ENCODE measurements at regions not wholly inside any gene's neighbourhood (a gene's known extent, or its start where the extent isn't known, plus 50 kb on each side); places are given as distances from the start of the nearest gene placed in this dataset.

DNA sequence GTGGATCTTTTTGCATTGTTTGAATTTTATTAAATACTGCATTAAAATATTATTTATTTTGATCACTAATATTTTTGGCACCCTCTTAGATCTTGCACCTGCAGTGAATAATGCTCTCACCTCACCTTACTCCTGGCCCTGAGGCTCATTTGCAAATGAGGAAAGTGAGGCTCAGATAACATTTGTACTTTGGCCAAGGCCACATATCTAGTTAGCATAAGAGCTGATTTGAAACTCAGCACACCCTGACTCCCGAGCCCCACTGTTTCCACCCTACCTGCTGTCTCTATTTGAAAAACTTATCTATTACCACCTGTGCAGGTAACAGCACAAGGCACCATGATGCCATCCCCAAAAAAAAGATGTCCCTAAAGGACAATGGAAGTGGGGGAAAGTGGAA is 358.7 kb upstream of the MAF start:
- H3K36me3 ChIP-seq = no peaks in the 10 kb centered on the region
- TF ChIP-seq, protein P1, sequence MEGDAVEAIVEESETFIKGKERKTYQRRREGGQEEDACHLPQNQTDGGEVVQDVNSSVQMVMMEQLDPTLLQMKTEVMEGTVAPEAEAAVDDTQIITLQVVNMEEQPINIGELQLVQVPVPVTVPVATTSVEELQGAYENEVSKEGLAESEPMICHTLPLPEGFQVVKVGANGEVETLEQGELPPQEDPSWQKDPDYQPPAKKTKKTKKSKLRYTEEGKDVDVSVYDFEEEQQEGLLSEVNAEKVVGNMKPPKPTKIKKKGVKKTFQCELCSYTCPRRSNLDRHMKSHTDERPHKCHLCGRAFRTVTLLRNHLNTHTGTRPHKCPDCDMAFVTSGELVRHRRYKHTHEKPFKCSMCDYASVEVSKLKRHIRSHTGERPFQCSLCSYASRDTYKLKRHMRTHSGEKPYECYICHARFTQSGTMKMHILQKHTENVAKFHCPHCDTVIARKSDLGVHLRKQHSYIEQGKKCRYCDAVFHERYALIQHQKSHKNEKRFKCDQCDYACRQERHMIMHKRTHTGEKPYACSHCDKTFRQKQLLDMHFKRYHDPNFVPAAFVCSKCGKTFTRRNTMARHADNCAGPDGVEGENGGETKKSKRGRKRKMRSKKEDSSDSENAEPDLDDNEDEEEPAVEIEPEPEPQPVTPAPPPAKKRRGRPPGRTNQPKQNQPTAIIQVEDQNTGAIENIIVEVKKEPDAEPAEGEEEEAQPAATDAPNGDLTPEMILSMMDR (IDR thresholded peaks at IDR 0.05) = no peak
- no peak for DNase-seq
- H3K27me3 ChIP-seq = peaks cover 0 to 5% of the 10 kb centered on the region in 2 donors
- no peaks in the 10 kb centered on the region for H3K9me3 ChIP-seq
- no peak overlapping the region for H3K4me3 ChIP-seq
- H3K4me1 ChIP-seq = no peaks in the 10 kb centered on the region
- intact Hi-C loops (cut with DNase I; ENCODE audit: low total_unique reads) = no loop called here
- H3K27ac ChIP-seq = no peak overlapping the region

DNA sequence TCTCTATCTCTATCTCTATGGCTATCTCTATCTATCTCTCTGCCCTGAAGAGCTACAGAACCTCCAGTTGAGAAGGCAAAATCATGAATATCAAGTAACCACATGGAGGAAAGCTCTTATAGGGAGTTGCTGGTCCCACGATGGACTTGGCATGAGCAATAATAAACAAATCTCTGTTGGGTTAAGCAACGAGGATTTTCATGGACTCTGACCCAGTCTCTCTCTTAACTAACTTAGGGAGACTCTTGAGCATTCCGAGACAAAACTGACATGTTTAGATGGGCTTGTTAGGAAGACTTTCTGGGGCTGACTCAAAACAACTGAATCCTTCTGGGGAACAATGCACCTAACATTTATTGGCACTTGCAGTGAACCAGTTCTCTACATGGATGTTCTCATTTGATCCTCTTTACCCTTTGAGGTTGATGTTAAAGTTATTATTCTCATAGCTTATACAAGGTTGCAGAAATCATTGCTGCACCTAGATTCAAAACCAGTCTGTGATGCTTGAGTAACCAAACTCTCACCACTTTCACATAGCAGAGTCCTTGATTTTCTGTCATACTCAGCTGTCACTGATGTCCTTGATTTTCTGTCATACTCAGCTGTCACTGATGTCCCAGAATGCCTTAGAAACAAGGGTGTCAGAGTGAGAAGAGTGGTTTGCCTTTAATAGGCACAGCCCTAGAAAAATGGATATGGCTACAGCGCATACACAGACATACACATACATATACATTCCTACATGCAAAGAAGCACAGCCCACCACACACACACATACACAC is 354.6 kb upstream of the MAF start:
- Histone ChIP-seq H3K4me3 (no peak overlapping the region), H3K9me3 (no peaks in the 10 kb centered on the region), H3K27ac (no peak overlapping the region), H3K36me3 (no peaks in the 10 kb centered on the region), H3K4me1 (no peaks in the 10 kb centered on the region), H3K27me3 (no peaks in the 10 kb centered on the region)
- intact Hi-C loops (cut with DNase I; ENCODE audit: low total_unique reads) = no loop called here
- TF ChIP-seq, protein P1 (IDR thresholded peaks at IDR 0.05) = no peak
- DNase-seq = no peak

DNA sequence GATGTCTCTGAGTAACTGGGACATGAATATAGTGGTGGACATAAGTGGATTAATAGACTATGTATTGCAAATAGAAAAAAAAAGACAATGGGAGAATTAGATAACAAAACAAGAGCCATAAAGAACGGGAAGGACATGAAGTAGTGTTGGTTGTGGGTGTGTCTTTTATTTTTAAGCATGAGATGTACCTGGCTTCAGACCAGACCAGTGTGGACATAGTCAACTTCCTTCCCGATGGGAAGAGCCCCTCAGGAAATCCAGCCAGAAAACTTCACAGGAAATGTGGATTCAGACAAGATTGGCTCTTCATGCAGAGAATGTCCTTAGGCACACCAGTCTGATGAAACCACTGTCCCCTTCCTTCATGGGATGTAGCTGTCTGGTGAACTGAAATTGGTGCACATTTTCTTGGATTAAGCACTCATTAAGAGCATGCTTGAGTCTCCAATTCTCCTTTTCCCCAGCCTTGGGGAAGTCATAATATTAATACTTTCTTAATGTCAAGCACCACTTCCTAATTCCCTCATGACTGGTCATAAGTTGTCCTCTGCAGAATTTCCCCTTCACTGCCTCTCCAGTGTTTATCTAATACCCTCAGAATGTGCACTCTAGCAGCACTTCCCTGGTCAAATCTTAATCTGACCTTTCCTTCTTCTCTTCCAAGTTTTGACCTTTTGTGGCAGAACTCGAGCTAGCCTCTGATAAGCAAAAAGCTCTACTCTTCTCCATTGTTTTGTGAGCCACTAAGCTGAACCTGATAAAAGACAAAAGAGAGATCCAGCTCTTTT is 350.6 kb upstream of the MAF start:
- Histone ChIP-seq H3K4me3 (no peak overlapping the region), H3K27ac (no peak overlapping the region), H3K4me1 (no peaks in the 10 kb centered on the region), H3K36me3 (no peaks in the 10 kb centered on the region), H3K27me3 (no peaks in the 10 kb centered on the region), H3K9me3 (no peaks in the 10 kb centered on the region)
- no peak for DNase-seq
- TF ChIP-seq, protein P1 (IDR thresholded peaks at IDR 0.05) = no peak
- intact Hi-C loops (cut with DNase I; ENCODE audit: low total_unique reads) = no loop called here

DNA sequence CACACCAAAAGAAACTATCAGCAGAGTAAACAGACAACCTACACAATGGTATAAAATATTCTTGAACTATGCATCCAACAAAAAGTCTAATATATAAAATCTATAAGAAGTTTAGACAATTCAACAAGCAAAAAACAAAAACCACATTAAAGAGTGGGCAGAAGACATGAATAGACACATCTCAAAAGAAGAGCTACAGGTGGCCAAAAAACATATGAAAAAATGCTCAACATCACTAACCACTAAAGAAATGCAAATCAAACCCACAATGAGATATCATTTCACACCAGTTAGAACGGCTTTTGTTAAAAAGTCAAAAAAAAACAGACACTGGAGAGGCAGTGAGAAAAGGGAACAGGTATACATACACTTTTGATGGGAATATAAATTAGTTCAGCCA is 348.9 kb upstream of the MAF start:
- no peak overlapping the region for H3K4me3 ChIP-seq
- H3K36me3 ChIP-seq = no peaks in the 10 kb centered on the region
- no peaks in the 10 kb centered on the region for H3K9me3 ChIP-seq
- TF ChIP-seq, protein P1 (IDR thresholded peaks at IDR 0.05) = no peak
- H3K4me1 ChIP-seq = no peaks in the 10 kb centered on the region
- no peak for DNase-seq
- H3K27me3 ChIP-seq = no peaks in the 10 kb centered on the region
- intact Hi-C loops (cut with DNase I; ENCODE audit: low total_unique reads) = no loop called here
- no peak overlapping the region for H3K27ac ChIP-seq

DNA sequence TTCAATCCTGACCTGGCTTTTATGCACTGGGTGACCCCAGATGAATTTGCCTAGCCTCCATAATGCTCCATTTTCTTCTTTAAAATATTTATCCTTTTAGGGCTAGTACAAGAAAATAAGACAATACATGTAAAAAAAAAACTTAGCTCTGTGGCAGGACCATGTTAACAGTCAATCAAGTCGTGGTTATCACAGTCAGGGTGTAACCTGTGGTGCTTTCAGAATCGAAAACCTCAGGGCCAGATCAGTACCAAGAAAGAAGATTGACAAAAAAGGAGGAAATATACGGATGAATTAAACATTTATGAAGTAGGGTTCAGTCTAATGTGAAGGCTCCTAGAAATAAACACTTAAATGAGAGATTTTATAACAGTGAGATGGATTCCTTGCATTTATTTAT is 347.2 kb upstream of the MAF start:
- intact Hi-C loops (cut with DNase I; ENCODE audit: low total_unique reads) = no loop called here
- H3K4me1 ChIP-seq = peaks cover 0 to 6% (median 0%) of the 10 kb centered on the region in 4 donors
- no peak overlapping the region for H3K4me3 ChIP-seq
- no peak for DNase-seq
- no peak overlapping the region for H3K27ac ChIP-seq
- TF ChIP-seq, protein P1 (IDR thresholded peaks at IDR 0.05) = no peak
- H3K36me3 ChIP-seq = no peaks in the 10 kb centered on the region
- no peaks in the 10 kb centered on the region for H3K9me3 ChIP-seq
- no peaks in the 10 kb centered on the region for H3K27me3 ChIP-seq
